Dedifferentiated amniotic fluid mesenchymal stem cell (primary cell): ENCODE measurements at regions not wholly inside any gene's neighbourhood (a gene's known extent, or its start where the extent isn't known, plus 50 kb on each side); places are given as distances from the start of the nearest gene placed in this dataset.
A peak's percentile ranks its signal among the peaks of the same experiment; 100 is the strongest.

Experiments
- DNase-seq: peaks from one replicate; pipeline ENCODE4 v3.0.0-alpha.2; 2016; ENCODE audit errors: extremely low spot score

DNA sequence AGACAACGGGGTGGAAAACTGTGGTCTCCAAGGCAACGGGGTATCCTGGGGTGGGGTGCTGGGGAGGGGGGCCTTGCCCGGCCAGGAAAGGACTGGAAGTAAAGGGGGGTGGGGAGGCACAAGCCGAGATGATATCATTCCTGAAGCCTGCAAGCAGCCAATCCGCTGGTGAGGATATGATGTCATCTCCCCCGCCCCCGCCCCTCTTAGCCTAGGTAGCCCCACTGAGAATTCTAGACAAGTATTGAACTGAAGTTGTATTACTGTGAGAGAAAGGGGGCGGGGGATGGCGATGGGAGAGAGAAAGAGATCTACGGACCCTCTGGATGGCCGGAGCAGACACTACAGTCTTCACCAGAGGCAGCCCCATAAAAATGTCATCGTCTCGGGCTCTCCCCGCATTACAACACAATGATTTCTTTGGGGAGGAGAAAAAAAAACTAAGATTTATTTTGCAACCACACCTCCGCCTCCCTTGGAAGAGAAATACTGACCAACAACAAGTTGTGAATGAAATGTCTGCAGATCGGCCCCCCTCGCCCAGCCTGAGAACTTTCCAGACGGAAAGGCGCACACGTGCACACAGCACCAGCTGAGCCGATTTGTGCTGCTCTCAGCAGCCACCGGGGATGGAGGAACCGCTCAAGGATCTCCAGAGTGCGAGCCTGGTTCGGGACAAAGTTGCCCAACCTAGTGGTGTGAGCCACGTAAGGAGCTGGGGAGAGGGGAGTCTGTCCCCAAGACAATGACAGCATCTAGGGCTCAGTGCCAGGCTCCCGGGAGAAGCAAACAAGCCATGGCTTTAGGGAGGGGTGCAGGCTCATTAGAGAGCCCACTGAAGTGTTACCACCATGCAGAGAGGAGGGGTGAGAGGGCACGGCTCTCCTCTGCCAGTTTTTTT, 222.1 kb downstream of the SOX9 start:
- DNase-seq: no peak

DNA sequence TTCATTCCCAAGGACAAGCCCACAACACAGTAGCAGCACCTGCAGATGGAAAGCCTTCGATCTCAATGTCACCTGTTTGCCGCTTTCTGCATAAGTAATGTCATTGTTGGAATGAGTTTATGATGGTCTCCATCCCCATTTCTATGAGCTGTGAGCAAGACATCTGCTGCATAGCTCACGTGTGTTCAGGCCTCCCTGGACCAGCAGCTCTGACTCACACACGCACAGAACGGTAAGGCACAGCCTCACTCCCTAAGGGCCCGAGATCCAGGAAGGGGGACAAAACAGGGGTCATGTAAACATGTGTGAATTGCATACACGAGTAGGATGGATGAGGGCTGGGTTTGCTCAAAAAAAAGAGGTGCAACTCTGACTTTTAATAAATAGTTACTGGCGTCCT, 223.1 kb downstream of the SOX9 start:
- DNase-seq: no peak

GRCh38 chr17:72344613-72345012, 223.8 kb downstream of the SOX9 start:
- no peak for DNase-seq

- no peak for DNase-seq
Observed at GRCh38 chr17:72345088-72345487, 224.3 kb downstream of the SOX9 start.

DNA sequence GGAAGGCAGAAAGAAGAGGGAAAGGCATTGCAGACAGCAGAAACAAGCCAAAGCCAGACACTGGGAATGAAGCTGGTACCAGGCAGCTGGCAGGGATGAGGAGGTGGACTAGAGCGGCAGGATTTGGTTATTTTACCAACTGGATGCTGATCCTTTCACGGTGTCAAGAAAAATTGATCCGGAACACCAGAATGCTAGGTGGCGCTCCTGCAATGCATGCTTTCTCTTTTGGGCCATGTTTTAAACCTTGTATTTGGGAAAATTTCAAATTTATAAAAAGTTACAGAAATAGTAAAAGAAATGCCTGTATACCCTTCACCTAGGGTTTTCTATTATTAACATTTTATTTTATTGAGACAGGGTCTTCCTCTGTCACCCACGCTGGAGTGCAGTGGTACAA, 224.7 kb downstream of the SOX9 start:
- DNase-seq: no peak

- DNase-seq: no peak
Observed at GRCh38 chr17:72346306-72346705, 225.5 kb downstream of the SOX9 start.

- no peak for DNase-seq
Observed at GRCh38 chr17:72349011-72349410, 228.2 kb downstream of the SOX9 start.

GRCh38 chr17:72349491-72349995, 228.7 kb downstream of the SOX9 start:
- no peak for DNase-seq

- no peak for DNase-seq
Observed at GRCh38 chr17:72350073-72350472, 229.3 kb downstream of the SOX9 start.

GRCh38 chr17:72351365-72351764, 230.5 kb downstream of the SOX9 start:
- no peak for DNase-seq

DNA sequence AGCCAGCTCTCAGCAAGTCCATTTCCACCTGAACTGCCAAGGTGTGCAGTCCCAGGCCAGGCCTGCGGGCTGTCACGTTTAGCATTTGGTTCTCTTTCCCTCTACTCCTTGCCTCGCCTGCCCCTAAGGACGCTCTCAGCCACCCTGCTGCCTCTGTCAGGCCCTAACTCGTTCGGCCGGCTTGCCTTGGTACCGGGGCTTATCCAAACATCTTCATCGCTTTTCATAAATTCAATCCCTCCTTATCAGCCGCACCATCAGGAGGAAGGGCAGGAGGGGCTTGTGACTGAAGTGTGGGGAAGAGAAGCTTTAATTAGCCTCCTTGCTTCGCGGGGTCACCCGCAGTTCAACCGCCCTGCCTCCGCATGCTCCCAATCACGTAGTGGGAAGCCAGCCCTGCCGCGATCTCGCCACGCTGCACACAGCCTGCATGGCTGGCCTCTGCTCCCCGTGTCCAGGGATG, 231.1 kb downstream of the SOX9 start:
- no peak for DNase-seq

DNA sequence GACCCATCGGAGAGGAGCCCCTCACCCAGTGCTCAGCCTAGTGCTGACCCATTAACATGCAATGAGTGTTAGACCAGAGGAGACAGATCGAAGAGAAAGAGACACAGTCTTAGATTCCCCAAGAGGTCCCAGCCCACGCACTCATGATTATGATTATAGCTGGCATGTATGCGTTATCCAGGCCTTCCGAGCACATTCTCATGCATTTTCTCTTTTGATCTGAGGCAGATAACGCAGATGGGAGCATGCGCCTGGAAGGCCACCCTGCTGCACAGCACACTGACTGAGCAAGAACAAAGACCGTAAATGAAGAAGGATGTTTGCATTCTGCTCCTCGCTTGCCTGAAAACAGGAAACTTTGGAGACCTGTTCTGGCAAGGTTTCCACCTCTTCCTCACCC, 232.7 kb downstream of the SOX9 start:
- DNase-seq: no peak

- no peak for DNase-seq
Observed at GRCh38 chr17:72354071-72354470, 233.3 kb downstream of the SOX9 start.

DNA sequence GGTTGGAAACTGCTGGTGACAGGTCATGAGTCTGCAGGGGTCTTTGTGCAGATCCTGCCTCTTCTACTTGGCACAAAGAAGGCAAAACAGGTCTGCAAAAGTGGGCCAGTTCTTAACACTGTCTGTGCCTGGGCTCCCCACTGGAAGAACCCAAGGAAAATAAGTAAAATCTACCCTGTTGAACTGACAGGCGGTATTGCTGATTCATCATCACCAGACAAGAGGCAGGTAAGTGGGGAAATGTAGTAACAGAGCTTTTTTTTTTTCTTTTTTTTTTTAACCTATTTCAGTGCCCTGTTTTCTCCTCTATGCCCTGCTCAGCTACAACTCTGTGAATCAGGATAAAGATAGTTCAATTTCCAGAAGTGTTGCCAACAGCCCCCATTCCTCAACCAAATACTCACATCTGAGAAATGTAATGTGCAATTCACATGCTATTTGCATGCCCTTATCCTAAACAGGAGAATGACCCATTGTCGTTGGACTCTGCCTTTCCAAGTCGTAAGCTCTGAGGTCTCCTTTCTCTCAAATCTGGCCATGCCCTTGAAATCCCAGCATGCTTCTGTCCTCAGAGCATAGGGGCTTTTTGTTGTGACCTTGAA, 237.0 kb downstream of the SOX9 start:
- no peak for DNase-seq

DNA sequence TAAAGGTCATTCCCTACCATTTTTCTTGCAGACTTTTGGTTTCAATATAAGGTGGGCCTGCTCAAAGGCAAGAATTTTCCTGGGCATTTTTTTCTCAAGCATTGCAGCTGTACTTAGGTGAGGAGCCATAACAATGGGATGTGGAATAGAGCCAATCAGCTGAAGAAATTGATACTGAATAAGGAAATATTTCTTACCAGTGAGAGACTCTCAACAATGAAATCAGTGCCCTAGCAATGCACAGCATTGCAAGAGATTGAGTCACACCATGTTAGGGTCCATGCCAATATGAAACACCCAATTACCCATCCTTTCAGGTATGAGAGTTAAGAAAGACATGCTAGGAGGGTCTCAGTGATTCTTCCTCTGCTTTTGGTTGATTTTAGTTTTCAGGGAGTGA, 237.6 kb downstream of the SOX9 start:
- peak; percentile 53 for DNase-seq

DNA sequence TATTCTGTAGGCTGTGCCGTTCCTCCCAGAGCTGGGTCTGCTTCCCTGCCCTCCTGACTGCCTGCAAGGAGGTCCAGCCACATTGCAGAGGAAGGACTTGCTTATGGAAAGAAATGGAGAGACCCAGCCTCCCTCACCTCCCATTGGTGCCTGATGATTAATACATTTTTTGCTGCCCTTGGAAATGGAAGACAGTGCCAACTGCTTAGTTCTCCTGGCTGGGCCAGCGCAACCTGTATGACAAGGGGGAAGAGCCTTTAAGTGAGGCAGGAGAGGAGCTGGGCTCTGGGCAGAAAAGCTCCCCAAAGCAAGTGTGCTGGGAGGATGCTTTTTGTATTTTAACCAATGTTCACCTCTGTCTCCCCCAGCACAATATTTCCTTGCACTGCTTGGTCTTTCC, 238.5 kb downstream of the SOX9 start:
- no peak for DNase-seq

DNA sequence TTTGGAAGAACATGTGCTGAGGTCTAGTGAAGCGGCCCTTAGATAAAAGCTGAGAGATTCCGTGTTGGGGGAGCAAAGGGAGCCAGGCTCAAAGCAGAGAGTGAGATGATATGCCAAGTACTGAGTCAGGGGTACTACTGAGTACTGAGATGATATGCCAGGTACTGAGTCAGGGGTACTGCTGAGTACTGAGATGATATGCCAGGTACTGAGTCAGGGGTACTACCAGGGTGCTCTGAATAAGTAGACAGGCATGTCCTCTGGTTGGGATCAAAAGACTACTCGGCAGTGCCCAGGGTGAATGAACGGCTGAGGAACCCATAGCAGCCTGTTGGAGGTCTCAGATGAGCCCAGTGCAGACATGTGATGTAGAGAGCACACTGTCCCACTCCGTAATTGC, 239.0 kb downstream of the SOX9 start:
- DNase-seq: no peak

DNA sequence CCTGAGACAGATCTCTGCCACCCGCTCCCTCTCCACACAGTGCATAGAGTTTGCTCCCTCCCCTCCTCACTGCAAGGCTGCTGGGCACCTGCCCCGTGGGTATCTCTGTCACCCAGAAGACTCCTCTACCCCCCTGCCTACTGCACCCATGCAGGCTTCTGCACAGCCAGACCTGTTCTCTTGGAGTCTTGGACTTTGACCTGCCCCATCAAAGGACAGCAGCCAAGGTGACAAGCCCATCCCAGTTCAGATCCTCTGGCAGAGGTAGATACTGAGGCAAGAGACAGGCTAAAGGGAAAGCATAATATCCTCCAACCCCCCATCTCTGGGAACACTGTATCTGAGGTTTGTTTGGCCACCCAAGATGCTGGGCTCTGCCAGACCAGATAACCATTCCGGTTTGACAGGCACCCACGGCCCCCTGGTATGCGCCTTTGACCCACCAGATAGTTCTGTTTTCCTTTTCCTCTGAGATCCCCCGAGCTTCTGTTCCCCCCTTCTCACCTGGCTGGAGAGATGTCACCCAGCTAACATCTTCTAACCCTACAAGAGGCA, 239.6 kb downstream of the SOX9 start:
- DNase-seq: no peak

- DNase-seq: no peak
Observed at GRCh38 chr17:72361892-72362291, 241.1 kb downstream of the SOX9 start.

- DNase-seq: no peak
Observed at GRCh38 chr17:72362376-72363088, 241.7 kb downstream of the SOX9 start.

DNA sequence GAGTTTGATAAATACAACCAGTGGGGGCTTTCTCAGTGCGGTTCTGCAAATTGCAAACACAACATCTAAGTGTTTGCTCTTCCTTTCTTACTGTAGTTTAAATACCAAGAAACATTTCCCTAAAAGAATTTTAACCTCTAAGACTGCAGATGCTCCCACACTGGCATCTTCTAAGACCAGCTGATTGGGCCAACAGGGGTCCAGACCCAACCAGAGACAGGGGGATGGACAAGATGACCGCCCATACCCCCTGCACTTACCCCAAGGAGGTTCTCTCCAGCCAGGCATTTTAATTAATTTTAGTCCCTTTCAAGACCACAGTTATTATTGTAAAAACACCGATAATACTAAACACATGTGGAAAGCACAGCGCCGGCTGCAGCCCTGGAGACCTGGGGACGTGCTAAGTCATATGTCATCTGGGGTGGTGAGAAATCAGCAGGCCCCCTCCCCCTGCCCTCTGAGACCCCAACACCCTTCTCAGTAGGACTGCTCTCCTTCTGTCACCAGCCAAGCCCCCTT, 242.3 kb downstream of the SOX9 start:
- no peak for DNase-seq

GRCh38 chr17:72365857-72366414, 245.1 kb downstream of the SOX9 start:
- no peak for DNase-seq
